IMR-90 (cell line): ENCODE measurements at regions not wholly inside any gene's neighbourhood (a gene's known extent, or its start where the extent isn't known, plus 50 kb on each side); places are given as distances from the start of the nearest gene placed in this dataset.

Experiments
- CEBPB ChIP-seq: IDR thresholded peaks from 2 replicates; pipeline ENCODE4 v1.6.1; 2012; ENCODE audit warnings: low read depth, low read length, improper control_type of control experiment
- CHD1 ChIP-seq: IDR thresholded peaks from 2 replicates; pipeline ENCODE4 v1.6.1; 2012; ENCODE audit warnings: low read depth, low read length, improper control_type of control experiment
- FOS ChIP-seq: fragments of 150-350 bp; IDR thresholded peaks from 2 replicates; pipeline ENCODE4 v1.6.1; 2016; ENCODE audit warnings: low read depth, low read length
- POLR2A ChIP-seq: IDR thresholded peaks from 2 replicates; pipeline ENCODE4 v1.6.1; 2012; ENCODE audit warnings: mild to moderate bottlenecking, low read depth, low read length
- RCOR1 ChIP-seq: IDR thresholded peaks from 2 replicates; pipeline ENCODE4 v1.6.1; 2012; ENCODE audit warnings: mild to moderate bottlenecking, low read length, improper control_type of control experiment; ENCODE audit not compliant: insufficient replicate concordance
- TF ChIP-seq, protein P1 (sequence below): conservative IDR thresholded peaks from 2 replicates; pipeline ENCODE4 v1.5.1; 2012; ENCODE audit warnings: mild to moderate bottlenecking, low read depth, low read length, improper control_type of control experiment
- TF ChIP-seq, protein P2 (sequence below): fragments of 150-350 bp; IDR thresholded peaks from 2 replicates; pipeline ENCODE4 v1.6.1; 2017; ENCODE audit warnings: mild to moderate bottlenecking, antibody characterized with exemption, low read length, low read depth

DNA sequence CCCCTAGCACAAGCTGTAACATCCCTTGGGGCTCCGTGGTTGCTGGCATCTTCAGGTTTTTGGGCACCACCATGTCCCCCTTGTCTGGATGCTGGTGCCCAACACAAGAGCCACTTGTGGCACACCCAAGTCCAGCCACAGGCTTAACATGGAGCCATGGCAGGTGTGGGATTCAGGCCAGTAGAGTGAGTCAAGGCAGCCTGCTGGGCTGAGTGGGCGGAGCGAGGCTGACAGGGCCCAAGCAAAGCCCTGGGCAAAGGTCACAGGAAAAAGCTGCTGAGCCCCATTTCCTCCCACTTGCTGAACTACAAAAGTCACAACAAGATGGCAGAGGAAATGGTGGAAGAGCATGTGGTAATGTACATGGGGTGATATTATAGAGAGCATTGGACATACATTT is 950.7 kb upstream of the FLRT2 start:
- TF ChIP-seq, protein P1, sequence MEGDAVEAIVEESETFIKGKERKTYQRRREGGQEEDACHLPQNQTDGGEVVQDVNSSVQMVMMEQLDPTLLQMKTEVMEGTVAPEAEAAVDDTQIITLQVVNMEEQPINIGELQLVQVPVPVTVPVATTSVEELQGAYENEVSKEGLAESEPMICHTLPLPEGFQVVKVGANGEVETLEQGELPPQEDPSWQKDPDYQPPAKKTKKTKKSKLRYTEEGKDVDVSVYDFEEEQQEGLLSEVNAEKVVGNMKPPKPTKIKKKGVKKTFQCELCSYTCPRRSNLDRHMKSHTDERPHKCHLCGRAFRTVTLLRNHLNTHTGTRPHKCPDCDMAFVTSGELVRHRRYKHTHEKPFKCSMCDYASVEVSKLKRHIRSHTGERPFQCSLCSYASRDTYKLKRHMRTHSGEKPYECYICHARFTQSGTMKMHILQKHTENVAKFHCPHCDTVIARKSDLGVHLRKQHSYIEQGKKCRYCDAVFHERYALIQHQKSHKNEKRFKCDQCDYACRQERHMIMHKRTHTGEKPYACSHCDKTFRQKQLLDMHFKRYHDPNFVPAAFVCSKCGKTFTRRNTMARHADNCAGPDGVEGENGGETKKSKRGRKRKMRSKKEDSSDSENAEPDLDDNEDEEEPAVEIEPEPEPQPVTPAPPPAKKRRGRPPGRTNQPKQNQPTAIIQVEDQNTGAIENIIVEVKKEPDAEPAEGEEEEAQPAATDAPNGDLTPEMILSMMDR, result no peak
- TF ChIP-seq, protein P2, sequence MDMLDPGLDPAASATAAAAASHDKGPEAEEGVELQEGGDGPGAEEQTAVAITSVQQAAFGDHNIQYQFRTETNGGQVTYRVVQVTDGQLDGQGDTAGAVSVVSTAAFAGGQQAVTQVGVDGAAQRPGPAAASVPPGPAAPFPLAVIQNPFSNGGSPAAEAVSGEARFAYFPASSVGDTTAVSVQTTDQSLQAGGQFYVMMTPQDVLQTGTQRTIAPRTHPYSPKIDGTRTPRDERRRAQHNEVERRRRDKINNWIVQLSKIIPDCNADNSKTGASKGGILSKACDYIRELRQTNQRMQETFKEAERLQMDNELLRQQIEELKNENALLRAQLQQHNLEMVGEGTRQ, result no peak
- TF ChIP-seq CEBPB, result no peak
- TF ChIP-seq POLR2A, result no peak
- TF ChIP-seq RCOR1, result no peak
- no peak for TF ChIP-seq FOS
- no peak for TF ChIP-seq CHD1
